Neural progenitor cell (in vitro differentiated cells): ENCODE measurements at regions not wholly inside any gene's neighbourhood (a gene's known extent, or its start where the extent isn't known, plus 50 kb on each side); places are given as distances from the start of the nearest gene placed in this dataset.

ENCODE experiments used
- DNase-seq: peaks from one replicate; pipeline ENCODE4 v3.0.0-alpha.2; 2016; ENCODE audit warnings: low spot score
- H2AFZ ChIP-seq: fragments of 200-600 bp; sonication (generic); replicated peaks from 2 replicates; pipeline ENCODE4 v1.6.1; 2016; ENCODE audit warnings: antibody characterized with exemption
- H3F3A ChIP-seq: fragments of 200-600 bp; sonication (generic); 2 replicates; pipeline ENCODE4 v1.6.1; 2016; ENCODE audit warnings: antibody characterized with exemption, low read depth
- H3K27ac ChIP-seq: fragments of 200-600 bp; sonication (generic); 2 replicates; pipeline ENCODE4 v1.5.1; 2016; ENCODE audit warnings: mild to moderate bottlenecking
- H3K27me3 ChIP-seq: fragments of 200-600 bp; sonication (generic); 2 replicates; pipeline ENCODE4 v1.6.1; 2016; ENCODE audit warnings: mild to moderate bottlenecking, moderate library complexity
- H3K36me3 ChIP-seq: fragments of 200-600 bp; sonication (generic); 2 replicates; pipeline ENCODE4 v1.5.1; 2016
- H3K4me1 ChIP-seq: fragments of 200-600 bp; sonication (generic); 2 replicates; pipeline ENCODE4 v1.6.1; 2016; ENCODE audit warnings: mixed run types
- H3K4me2 ChIP-seq: fragments of 200-600 bp; sonication (generic); 2 replicates; pipeline ENCODE4 v1.6.1; 2016
- H3K4me3 ChIP-seq: fragments of 200-600 bp; sonication (generic); 2 replicates; pipeline ENCODE4 v1.5.1; 2016
- H3K79me2 ChIP-seq: fragments of 200-600 bp; sonication (generic); 2 replicates; pipeline ENCODE4 v1.6.1; 2016; ENCODE audit warnings: low read depth
- H3K9ac ChIP-seq: fragments of 200-600 bp; sonication (generic); 2 replicates; pipeline ENCODE4 v1.6.1; 2016
- H3K9me3 ChIP-seq: fragments of 200-600 bp; sonication (generic); 2 replicates; pipeline ENCODE4 v1.5.1; 2016; ENCODE audit warnings: low read depth
- H4K20me1 ChIP-seq: fragments of 200-600 bp; sonication (generic); 2 replicates; pipeline ENCODE4 v1.6.1; 2016; ENCODE audit warnings: low read depth
- H3K27ac Mint-ChIP-seq: 3 replicates; pipeline ENCODE4 v1.8.0; 2021; ENCODE audit warnings: mixed read lengths
- H3K27me3 Mint-ChIP-seq: 2 replicates; pipeline ENCODE4 v1.8.0; 2022; ENCODE audit warnings: low read depth, mild to moderate bottlenecking, inconsistent platforms, moderate library complexity, mixed read lengths; ENCODE audit not compliant: insufficient read depth
- H3K36me3 Mint-ChIP-seq: 3 replicates; pipeline ENCODE4 v1.8.0; 2021; ENCODE audit warnings: mixed read lengths
- H3K4me1 Mint-ChIP-seq: 3 replicates; pipeline ENCODE4 v1.8.0; 2021; ENCODE audit warnings: mixed read lengths
- H3K4me3 Mint-ChIP-seq: 3 replicates; pipeline ENCODE4 v1.8.0; 2021; ENCODE audit warnings: mild to moderate bottlenecking, moderate library complexity, mixed read lengths
- H3K9me3 Mint-ChIP-seq: 3 replicates; pipeline ENCODE4 v1.8.0; 2020; ENCODE audit warnings: mixed read lengths
- CTCF ChIP-seq: fragments of 200-600 bp; sonication (generic); IDR thresholded peaks from 2 replicates; pipeline ENCODE4 v1.5.1; 2017; ENCODE audit warnings: antibody characterized with exemption, mild to moderate bottlenecking
- EZH2 ChIP-seq: fragments of 200-600 bp; sonication (generic); IDR thresholded peaks from 2 replicates; pipeline ENCODE4 v1.6.1; 2017; ENCODE audit warnings: antibody characterized with exemption, mild to moderate bottlenecking, moderate library complexity
- EZH2phosphoT487 ChIP-seq: fragments of 200-600 bp; sonication (generic); IDR thresholded peaks from 2 replicates; pipeline ENCODE4 v1.6.1; 2017; ENCODE audit warnings: antibody characterized with exemption

- no peaks in the 10 kb centered on the region for H3K36me3 Mint-ChIP-seq
- Histone ChIP-seq H3F3A (no peaks in the 10 kb centered on the region), H3K27ac (no peak overlapping the region), H3K79me2 (no peaks in the 10 kb centered on the region), H3K9ac (no peak overlapping the region), H3K4me2 (no peak overlapping the region), H3K27me3 (no peaks in the 10 kb centered on the region), H3K4me3 (no peak overlapping the region), H4K20me1 (no peaks in the 10 kb centered on the region), H2AFZ (no peak overlapping the region), H3K9me3 (no peaks in the 10 kb centered on the region), H3K4me1 (no peaks in the 10 kb centered on the region), H3K36me3 (no peaks in the 10 kb centered on the region)
- no peak overlapping the region for H3K27ac Mint-ChIP-seq
- H3K4me3 Mint-ChIP-seq = no peak overlapping the region
- no peak for DNase-seq
- H3K27me3 Mint-ChIP-seq = peaks cover 3% of the 10 kb centered on the region
- H3K9me3 Mint-ChIP-seq = peaks cover 2% of the 10 kb centered on the region
- TF ChIP-seq EZH2phosphoT487 (no peak), EZH2 (no peak), CTCF (no peak)
- no peaks in the 10 kb centered on the region for H3K4me1 Mint-ChIP-seq
Observed at GRCh38 chr22:48154169-48154942, 1391.9 kb downstream of the TBC1D22A start.

- H4K20me1 ChIP-seq = no peaks in the 10 kb centered on the region
- H3K36me3 Mint-ChIP-seq = no peaks in the 10 kb centered on the region
- no peak for TF ChIP-seq EZH2phosphoT487
- no peak for TF ChIP-seq EZH2
- TF ChIP-seq CTCF = no peak
- H3K9me3 Mint-ChIP-seq = no peaks in the 10 kb centered on the region
- H3K9ac ChIP-seq = no peak overlapping the region
- H3K36me3 ChIP-seq = no peaks in the 10 kb centered on the region
- DNase-seq = no peak
- H3K9me3 ChIP-seq = no peaks in the 10 kb centered on the region
- H3K27me3 Mint-ChIP-seq = peaks cover 3% of the 10 kb centered on the region
- H3K4me1 Mint-ChIP-seq = no peaks in the 10 kb centered on the region
- H2AFZ ChIP-seq = no peak overlapping the region
- no peaks in the 10 kb centered on the region for H3K27me3 ChIP-seq
- no peak overlapping the region for H3K27ac ChIP-seq
- no peaks in the 10 kb centered on the region for H3K4me1 ChIP-seq
- no peaks in the 10 kb centered on the region for H3F3A ChIP-seq
- H3K27ac Mint-ChIP-seq = no peak overlapping the region
- H3K4me2 ChIP-seq = no peak overlapping the region
- H3K79me2 ChIP-seq = no peaks in the 10 kb centered on the region
- H3K4me3 ChIP-seq = no peak overlapping the region
- no peak overlapping the region for H3K4me3 Mint-ChIP-seq
Observed at GRCh38 chr22:48153726-48154125, 1391.3 kb downstream of the TBC1D22A start.

GRCh38 chr22:48152916-48153315 lies 1390.5 kb downstream of the TBC1D22A start:
- H3K4me3 ChIP-seq = no peak overlapping the region
- H3K27me3 Mint-ChIP-seq = peaks cover under 1% of the 10 kb centered on the region
- no peak overlapping the region for H3K27ac ChIP-seq
- H3K4me1 ChIP-seq = no peaks in the 10 kb centered on the region
- H3K36me3 Mint-ChIP-seq = no peaks in the 10 kb centered on the region
- H3K9me3 Mint-ChIP-seq = no peaks in the 10 kb centered on the region
- H3K9me3 ChIP-seq = no peaks in the 10 kb centered on the region
- no peak overlapping the region for H3K27ac Mint-ChIP-seq
- H2AFZ ChIP-seq = no peak overlapping the region
- TF ChIP-seq CTCF (no peak), EZH2 (no peak), EZH2phosphoT487 (no peak)
- H3F3A ChIP-seq = no peaks in the 10 kb centered on the region
- no peaks in the 10 kb centered on the region for H4K20me1 ChIP-seq
- no peaks in the 10 kb centered on the region for H3K4me1 Mint-ChIP-seq
- no peaks in the 10 kb centered on the region for H3K79me2 ChIP-seq
- DNase-seq = no peak
- H3K36me3 ChIP-seq = no peaks in the 10 kb centered on the region
- no peak overlapping the region for H3K4me2 ChIP-seq
- no peak overlapping the region for H3K9ac ChIP-seq
- H3K27me3 ChIP-seq = no peaks in the 10 kb centered on the region
- no peak overlapping the region for H3K4me3 Mint-ChIP-seq
